ENCODE measurements at regions not wholly inside any gene's neighbourhood (a gene's known extent, or its start where the extent isn't known, plus 50 kb on each side); places are given as distances from the start of the nearest gene placed in this dataset.

GRCh38 chr22:34294986-34295385 is 374.7 kb upstream of the LARGE1 start:
- TF ChIP-seq CTCF (IDR thresholded peaks at IDR 0.05), result no peak
- no peak for TF ChIP-seq POLR2A (IDR thresholded peaks at IDR 0.05)

Measured in upper lobe of left lung (tissue), 4 donors.